ENCODE measurements at regions not wholly inside any gene's neighbourhood (a gene's known extent, or its start where the extent isn't known, plus 50 kb on each side); places are given as distances from the start of the nearest gene placed in this dataset.

- no peak for TF ChIP-seq REST (IDR thresholded peaks at IDR 0.05; ENCODE audit: low read depth, low read length)
- no peak for TF ChIP-seq NR2F1 (conservative IDR thresholded peaks at IDR 0.05)
- no peak for TF ChIP-seq ZNF24 (IDR thresholded peaks at IDR 0.05)
Observed at GRCh38 chr3:25099666-25100065, 328.4 kb upstream of the RARB start (continued).

DNA sequence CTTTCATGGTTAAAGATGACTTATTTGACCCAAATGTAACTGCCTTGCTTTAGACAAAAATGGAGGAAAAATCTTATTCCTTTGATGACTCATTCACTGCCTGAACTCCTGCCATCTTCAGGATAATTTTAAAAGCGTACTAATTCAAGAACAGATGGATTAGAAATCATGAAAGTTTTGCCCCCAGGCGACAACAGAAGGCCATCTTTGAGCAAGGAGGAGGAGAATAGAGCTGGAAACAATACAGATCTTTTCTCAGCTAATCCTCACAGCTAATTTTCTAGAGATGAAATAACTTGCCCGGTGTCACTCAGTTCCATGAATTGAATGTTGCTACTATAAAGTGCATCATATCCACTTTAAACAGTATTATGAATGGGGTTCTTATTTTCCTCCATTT, 324.7 kb upstream of the RARB start:
- no peak overlapping the region for H3K4me2 ChIP-seq (ENCODE audit: control insufficient read depth, insufficient read depth)
- H3K9ac ChIP-seq (ENCODE audit: control insufficient read depth, insufficient read depth, low read length), result no peak overlapping the region
- SMC1A ChIA-PET (ENCODE audit: uncharacterized antibody, unreplicated experiment), result no interaction called here
- H3K36me3 ChIP-seq (ENCODE audit: control insufficient read depth in 2 of 2, insufficient read depth in 2 of 2, low read length in 1 of 2), result no peaks in the 10 kb centered on the region
- H3K9me3 ChIP-seq (replicated peaks; ENCODE audit: control insufficient read depth, insufficient read depth, low read length), result no peaks in the 10 kb centered on the region
- FAIRE-seq (no peak), DNase-seq (ENCODE audit: low read depth, low spot score) (no peak), ATAC-seq (no peak)
- H3K4me1 ChIP-seq (ENCODE audit: control insufficient read depth, insufficient read depth, low read length), result no peaks in the 10 kb centered on the region
- RAD21 ChIA-PET (ENCODE audit: unreplicated experiment), result no interaction called here
- intact Hi-C loops (cut with micrococcal nuclease; ENCODE audit: unreplicated experiment) (no loop called here), in situ Hi-C loops (cut with MboI) (no loop called here)
- no peaks in the 10 kb centered on the region for H4K20me1 ChIP-seq (ENCODE audit: control insufficient read depth, insufficient read depth)
- POLR2A ChIA-PET, result no interaction called here
- no peaks in the 10 kb centered on the region for H3K79me2 ChIP-seq (ENCODE audit: control insufficient read depth, insufficient read depth, low read length)
- H3K27ac ChIP-seq (ENCODE audit: control insufficient read depth, insufficient read depth), result no peak overlapping the region
- no peak overlapping the region for H2AFZ ChIP-seq (ENCODE audit: control insufficient read depth, low read depth, low read length)
- no peak overlapping the region for H3K4me3 ChIP-seq
- BruUV-seq (replicated peaks), result no TSS peak
- WGBS (ENCODE audit: insufficient coverage, insufficient replicate concordance, low lambda C conversion rate, missing lambda C conversion rate), result 13% methylated on average over 3 of the region's 3 CpGs
- H3K27me3 ChIP-seq (replicated peaks in 1 of 2; ENCODE audit: control insufficient read depth in 2 of 2, insufficient read depth in 2 of 2, low read length in 1 of 2), result no peaks in the 10 kb centered on the region
- CTCF ChIA-PET, result no interaction called here
- TF ChIP-seq EZH2 (IDR thresholded peaks at IDR 0.05; ENCODE audit: borderline replicate concordance, control insufficient read depth, low read depth, low read length) (no peak), RELB (IDR thresholded peaks at IDR 0.05; ENCODE audit: low read depth) (no peak), ZNF622 (IDR thresholded peaks at IDR 0.05) (no peak), ZNF687 (IDR thresholded peaks at IDR 0.05) (no peak), CBX5 (IDR thresholded peaks at IDR 0.05; ENCODE audit: low read depth) (no peak), TCF12 (IDR thresholded peaks at IDR 0.05; ENCODE audit: low read depth, low read length) (no peak), PAX5 (IDR thresholded peaks at IDR 0.05; ENCODE audit: borderline replicate concordance, low read depth, low read length) (no peak), ZNF207 (IDR thresholded peaks at IDR 0.05; ENCODE audit: borderline replicate concordance) (no peak)
- TF ChIP-seq, protein P1, sequence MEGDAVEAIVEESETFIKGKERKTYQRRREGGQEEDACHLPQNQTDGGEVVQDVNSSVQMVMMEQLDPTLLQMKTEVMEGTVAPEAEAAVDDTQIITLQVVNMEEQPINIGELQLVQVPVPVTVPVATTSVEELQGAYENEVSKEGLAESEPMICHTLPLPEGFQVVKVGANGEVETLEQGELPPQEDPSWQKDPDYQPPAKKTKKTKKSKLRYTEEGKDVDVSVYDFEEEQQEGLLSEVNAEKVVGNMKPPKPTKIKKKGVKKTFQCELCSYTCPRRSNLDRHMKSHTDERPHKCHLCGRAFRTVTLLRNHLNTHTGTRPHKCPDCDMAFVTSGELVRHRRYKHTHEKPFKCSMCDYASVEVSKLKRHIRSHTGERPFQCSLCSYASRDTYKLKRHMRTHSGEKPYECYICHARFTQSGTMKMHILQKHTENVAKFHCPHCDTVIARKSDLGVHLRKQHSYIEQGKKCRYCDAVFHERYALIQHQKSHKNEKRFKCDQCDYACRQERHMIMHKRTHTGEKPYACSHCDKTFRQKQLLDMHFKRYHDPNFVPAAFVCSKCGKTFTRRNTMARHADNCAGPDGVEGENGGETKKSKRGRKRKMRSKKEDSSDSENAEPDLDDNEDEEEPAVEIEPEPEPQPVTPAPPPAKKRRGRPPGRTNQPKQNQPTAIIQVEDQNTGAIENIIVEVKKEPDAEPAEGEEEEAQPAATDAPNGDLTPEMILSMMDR (IDR thresholded peaks at IDR 0.05 in 2 of 3, conservative IDR thresholded peaks at IDR 0.05 in 1 of 3; ENCODE audit: control insufficient read depth in 2 of 3, extremely low read depth in 1 of 3, insufficient read depth in 1 of 3, low read depth in 3 of 3, low read length in 3 of 3), result no peak

Measured in GM12878 (cell line).